Suppressor macrophage (primary cell): ENCODE measurements at regions not wholly inside any gene's neighbourhood (a gene's known extent, or its start where the extent isn't known, plus 50 kb on each side); places are given as distances from the start of the nearest gene placed in this dataset.
"Not testable (repeated sequence)": the region's sequence is repeated elsewhere in the genome, so short reads cannot be mapped to it uniquely, and the experiment has no call there.

Experiments
- DNase-seq, 4 experiments: peaks; one replicate each; pipeline ENCODE4 v3.0.0-alpha.2; 2020 to 2022

- no peak for DNase-seq
Measured at GRCh38 chr6:141048451-141048850, 1084.3 kb upstream of the GJE1 start.

DNA sequence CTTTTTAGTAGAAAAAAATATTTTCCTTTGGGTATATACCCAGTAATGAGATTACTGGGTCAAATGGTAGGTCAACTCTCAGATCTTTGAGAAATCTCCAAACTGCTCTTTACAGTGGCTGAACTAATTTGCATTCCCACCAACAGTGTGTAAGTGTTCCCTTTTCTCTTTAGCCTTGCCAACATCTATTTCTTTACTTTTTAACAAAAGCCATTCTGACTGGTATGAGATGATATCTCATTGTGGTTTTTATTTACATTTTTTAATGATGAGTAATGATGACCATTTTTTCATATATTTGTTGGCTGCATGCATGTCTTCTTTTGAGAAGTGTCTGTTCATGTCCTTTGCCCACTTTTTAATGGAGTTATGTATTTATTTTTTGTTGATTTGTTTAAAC lies 1086.2 kb upstream of the GJE1 start:
- not testable (repeated sequence) for DNase-seq

GRCh38 chr6:141041596-141042087 lies 1091.1 kb upstream of the GJE1 start:
- no peak for DNase-seq

- no peak for DNase-seq
Measured at GRCh38 chr6:141035312-141036200, 1097.2 kb upstream of the GJE1 start.

GRCh38 chr6:141033101-141033500 lies 1099.6 kb upstream of the GJE1 start:
- no peak for DNase-seq

GRCh38 chr6:141029908-141030307 lies 1102.8 kb upstream of the GJE1 start:
- no peak for DNase-seq

DNA sequence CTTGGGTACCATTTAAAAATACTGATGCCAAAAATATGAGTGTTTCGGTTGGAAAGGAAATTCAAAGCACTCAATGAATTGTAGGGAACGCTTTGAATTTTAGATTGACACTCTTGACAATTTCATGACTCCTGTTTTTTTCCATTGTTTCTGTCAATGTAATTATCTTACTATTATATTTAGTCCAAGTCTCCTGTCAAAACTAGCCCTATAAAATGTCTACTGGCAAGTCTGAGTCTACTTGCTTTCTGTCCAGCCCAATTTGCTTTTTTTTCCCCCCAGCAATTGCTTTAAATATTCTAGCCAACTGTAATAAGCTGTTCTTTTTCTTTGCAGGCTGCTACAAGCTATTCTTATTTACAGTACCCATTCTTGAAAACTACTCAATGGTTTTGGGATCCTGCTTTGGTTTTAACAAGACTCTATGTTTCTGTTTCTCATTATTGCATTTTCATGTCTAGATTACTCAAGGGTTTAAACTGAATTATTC lies 1103.9 kb upstream of the GJE1 start:
- no peak for DNase-seq

GRCh38 chr6:141026504-141026903 lies 1106.2 kb upstream of the GJE1 start:
- no peak for DNase-seq

- no peak for DNase-seq
Measured at GRCh38 chr6:141024526-141024925, 1108.2 kb upstream of the GJE1 start.

- no peak for DNase-seq
Measured at GRCh38 chr6:141017941-141018340, 1114.8 kb upstream of the GJE1 start.

DNA sequence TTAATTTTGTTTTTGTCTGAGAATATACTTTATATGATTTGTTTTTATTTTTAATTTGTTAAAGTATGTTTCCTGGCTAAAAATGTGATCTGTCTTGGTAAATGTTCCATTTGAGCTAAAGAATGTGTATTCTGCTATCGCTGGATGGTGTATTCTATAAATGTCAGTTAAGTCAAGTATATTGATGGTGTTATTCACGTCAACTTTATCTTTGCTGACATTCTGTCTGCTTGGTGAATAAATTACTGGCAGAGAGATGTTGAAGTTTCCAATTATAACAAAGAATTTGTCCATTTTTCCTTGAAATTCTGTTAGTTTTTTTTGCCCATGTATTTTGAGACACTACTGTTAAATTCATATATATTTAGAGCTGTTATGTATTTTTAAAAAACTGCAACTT lies 1131.8 kb upstream of the GJE1 start:
- no peak for DNase-seq

GRCh38 chr6:140993515-140993914 lies 1139.2 kb upstream of the GJE1 start:
- DNase-seq, result no peak

GRCh38 chr6:140992678-140993077 lies 1140.0 kb upstream of the GJE1 start:
- DNase-seq, result no peak

DNA sequence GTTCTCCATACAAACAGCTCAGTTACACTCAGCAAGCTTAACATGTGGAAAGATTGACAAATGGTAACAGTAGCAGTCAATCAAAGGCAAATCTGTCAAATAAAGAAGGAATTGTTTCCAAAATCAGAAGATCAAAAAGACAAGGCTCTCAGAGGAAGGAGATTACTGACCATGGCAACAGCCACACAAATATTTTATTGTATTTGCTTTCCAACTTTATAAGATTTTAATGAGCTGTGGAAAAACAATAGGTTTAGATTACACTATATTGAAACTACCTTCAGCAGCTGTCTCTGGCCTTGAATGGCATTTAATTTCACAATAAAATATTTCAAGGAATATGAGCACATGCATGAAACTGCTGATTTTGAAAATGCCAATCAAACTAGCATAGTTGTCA lies 1143.9 kb upstream of the GJE1 start:
- no peak for DNase-seq

GRCh38 chr6:140987364-140988155 lies 1145.2 kb upstream of the GJE1 start:
- DNase-seq, result no peak

GRCh38 chr6:140985679-140986275 lies 1146.9 kb upstream of the GJE1 start:
- DNase-seq, result no peak

DNA sequence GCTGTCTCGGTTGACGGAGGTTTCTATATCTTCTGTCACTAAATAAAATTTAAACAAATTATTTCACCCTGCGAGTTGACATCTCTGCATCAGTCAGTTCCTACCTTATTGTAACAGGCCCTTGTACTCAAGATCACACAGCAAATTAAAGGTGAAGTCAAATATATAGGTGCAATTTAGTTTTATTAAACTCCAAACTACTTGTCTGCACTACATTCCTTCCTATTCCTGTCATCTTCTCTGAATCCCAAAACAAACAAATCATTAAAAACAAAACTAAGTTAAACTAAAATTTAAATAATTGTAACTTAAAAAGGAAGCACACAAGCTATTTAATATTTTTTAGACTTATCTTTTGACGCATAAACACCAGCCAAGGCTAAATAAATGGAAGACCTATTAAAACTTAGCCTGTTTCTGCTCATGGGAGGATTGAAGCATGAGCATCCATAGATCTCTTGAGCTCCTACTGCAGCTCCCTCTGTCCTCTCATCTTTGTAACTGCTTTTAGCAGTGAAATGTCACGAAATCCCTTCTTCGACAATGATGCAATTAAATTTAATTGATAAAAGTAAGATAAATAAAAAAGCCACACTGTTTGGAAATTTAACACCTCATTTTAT lies 1152.3 kb upstream of the GJE1 start:
- no peak for DNase-seq

DNA sequence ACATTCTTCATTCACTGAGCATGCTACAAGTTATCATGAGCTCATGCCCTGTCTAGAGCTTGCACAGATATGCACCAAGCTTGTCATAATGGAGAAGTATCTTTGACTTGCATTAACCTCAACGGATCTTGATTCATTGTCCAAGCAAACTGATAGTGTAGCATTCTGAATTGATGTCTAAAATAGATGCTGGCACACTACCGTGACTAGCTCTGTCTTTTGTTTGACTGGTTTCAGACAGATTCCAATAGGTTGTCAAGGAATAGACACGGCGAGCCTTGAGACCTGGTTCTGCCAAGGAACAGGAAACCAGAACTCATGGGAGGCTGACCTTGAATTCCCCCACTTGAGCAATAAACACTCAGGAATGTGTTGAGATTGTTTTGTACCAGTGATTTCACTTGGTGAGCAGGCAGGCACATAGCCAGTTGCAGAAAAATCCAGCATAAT lies 1153.1 kb upstream of the GJE1 start:
- no peak for DNase-seq

DNA sequence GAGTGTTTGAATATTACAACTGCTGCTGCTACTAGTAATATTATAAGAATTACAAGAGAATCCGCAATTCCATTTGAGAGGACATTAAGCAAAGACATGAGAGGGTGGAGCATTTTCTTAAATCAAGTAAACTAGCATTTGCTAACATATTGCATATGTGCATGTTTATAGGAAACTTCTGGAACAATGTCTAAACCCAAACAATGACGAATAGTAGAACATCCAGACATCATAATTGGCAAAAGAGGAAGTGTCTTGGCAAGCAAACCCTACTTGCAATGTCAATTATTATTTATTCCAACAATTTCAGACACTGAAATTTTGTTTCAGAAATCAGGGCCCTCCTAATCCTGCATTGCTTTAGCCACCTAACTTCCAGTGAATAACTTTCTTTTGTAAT lies 1155.3 kb upstream of the GJE1 start:
- DNase-seq, result no peak

DNA sequence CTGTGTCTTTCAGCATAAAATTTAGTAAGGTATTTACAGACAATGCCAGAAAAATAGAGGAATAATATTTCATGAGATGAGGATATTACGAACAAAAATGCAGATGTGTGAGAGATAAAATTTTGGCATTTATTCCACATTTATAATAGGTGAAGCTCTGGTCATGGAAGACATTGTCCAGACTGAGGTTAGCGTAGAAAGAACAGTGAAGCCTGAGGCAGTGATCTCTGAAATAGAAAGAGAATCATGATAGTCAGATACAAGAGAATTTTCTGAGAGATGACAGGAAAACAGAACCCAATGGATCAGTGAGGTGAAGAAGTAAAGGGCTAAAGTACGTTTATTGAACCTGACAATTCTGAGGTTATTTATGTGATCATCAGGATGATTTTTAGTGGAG lies 1155.9 kb upstream of the GJE1 start:
- no peak for DNase-seq

DNA sequence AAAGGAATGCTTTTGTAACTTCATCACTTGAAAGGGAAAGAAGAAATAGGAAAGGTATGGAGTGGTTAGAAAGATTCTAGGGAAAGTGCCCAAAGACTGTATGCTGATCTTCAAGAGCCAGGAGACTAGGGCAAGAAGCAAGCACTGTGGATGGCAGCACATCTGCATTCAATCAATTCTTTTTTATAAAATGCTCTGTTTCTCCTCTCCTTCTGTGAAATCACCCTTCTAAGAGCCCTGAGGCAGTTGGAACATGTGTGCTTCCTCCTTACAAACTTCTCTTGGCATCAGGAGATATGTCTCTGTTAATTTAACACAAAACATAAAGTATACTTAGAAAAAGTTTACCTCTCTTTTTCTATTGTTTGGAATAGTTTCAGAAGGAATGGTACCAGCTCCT lies 1162.2 kb upstream of the GJE1 start:
- DNase-seq, result no peak

DNA sequence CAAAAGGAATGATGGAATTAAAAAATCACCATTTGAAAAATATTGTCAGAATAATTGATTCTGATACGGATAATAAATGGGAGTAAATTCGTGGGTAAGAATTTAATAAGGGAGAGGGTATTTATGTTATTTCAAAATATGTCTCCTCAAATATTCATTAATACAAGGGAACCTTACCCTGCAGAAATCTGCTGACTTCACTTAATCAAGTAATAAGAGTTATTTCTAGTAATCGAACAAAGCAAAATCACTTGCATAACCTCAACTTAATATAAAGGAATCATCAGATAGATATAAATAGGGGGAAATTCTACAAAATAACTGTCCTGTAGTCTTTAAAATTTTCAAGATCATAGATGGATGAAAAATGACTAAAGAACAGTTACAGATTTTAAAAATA lies 1164.7 kb upstream of the GJE1 start:
- no peak for DNase-seq

- no peak for DNase-seq
Measured at GRCh38 chr6:140966676-140967075, 1166.0 kb upstream of the GJE1 start.
